GM18517 (cell line): ENCODE measurements at regions not wholly inside any gene's neighbourhood (a gene's known extent, or its start where the extent isn't known, plus 50 kb on each side); places are given as distances from the start of the nearest gene placed in this dataset.

Experiments
- ATAC-seq: cut with Tn5 transposase; IDR thresholded peaks from one replicate; pipeline ENCODE4 v1.9.1; 2021; ENCODE audit warnings: mild to moderate bottlenecking, moderate library complexity; ENCODE audit not compliant: unreplicated experiment

DNA sequence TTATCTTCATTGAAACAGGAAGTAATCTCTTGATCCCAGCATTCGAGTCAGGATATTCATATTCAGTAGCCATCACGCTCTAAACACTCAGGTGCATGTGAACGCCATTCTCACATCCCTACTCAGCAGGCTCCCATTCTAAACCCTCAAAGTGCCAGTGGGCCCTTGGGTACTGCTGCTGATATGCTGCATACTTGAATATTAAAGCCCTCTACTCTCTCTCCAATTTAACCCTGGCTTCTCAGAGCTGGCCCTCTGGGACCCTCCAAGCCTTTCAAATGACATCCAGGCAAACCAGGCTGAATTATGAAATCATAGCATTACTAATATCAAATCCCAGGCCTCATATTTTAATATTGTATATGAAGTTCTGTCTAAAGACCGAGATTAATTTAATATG is 468.2 kb downstream of the NUF2 start:
- ATAC-seq: no peak

DNA sequence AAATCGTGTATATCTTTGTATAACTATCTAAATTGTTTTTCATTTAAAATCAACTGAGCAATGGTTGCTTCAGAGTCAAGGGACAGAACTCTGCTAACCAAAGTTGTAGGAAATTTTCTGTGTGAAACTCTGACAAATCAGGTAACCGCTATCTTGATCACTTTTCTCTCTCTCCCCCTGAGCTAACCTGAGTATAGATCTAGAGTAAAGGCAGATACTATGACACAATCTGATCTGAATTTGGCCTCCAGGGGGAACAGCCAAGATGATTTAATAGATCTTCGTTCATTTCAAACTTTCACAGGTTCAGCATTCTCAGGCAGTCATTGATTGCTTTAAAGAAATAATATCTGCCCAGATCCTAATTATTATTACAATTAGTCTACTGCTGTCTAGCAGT is 472.8 kb downstream of the NUF2 start:
- ATAC-seq: no peak

DNA sequence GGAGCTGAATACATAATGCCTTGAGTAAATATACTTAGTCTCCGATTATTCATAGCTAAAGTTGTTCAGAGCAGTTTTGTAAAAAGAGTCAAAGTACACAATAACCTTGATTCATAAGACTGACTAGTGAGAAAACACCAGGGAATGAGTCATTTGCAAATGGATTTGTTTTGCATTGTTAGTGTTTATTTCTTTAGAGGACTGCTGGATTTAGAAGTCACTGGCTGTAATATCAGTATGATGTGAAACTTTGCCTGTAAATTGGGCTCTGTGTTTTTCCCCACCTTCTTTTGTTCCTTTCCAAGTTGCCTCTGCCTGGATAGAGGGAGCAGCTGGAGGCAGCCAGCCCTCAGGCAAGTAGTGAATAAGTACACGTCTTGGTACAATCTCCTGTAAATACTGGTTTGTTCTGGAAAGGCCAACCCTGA is 474.7 kb downstream of the NUF2 start:
- ATAC-seq: no peak

DNA sequence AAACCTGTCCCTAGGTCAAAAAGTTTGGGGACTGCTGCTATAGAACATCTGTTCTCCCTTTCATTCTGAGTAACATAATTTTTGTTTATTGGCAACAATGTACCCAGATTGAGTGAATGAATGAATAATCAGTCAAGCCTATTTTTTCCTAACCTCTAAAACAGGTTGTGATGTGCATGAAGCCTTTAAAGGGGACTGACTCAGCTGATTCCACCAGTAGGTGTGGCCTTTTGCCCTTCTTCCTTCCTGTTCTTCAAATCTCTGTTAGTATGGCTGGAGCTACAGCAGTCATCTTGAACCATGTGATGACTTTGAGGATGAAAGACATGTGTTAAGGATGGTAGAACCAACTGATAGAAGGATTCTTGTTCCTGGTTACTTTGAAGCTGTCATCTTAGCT is 476.1 kb downstream of the NUF2 start:
- ATAC-seq: no peak

DNA sequence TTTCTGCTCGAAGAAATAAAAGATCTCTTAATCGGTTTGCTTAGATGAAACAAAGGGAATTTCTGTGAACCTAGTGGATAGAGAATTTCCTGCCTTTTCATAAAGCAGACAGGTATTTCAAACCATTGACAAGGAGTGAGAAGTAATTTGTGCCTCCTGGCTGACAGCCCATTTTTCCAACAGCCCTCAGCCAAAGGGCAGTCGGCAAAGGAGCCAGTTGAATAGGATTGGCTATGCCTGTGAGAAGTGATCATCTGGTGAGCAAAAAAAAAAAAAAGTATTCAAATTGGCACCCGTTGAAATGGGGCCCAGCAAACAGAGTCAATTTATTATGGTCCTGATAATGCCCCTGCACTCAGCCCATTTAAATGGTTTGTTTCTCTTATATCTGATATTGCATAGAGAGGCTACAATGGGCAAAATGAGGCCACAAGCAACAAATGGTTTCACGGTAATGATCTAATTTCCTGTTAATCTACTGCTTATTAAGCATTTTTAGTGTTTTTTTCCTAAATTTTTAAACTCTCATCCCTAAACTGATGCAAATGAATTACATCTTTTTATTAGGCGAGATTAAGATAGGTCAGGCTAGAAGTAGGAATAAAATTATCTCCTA is 477.5 kb downstream of the NUF2 start:
- no peak for ATAC-seq

DNA sequence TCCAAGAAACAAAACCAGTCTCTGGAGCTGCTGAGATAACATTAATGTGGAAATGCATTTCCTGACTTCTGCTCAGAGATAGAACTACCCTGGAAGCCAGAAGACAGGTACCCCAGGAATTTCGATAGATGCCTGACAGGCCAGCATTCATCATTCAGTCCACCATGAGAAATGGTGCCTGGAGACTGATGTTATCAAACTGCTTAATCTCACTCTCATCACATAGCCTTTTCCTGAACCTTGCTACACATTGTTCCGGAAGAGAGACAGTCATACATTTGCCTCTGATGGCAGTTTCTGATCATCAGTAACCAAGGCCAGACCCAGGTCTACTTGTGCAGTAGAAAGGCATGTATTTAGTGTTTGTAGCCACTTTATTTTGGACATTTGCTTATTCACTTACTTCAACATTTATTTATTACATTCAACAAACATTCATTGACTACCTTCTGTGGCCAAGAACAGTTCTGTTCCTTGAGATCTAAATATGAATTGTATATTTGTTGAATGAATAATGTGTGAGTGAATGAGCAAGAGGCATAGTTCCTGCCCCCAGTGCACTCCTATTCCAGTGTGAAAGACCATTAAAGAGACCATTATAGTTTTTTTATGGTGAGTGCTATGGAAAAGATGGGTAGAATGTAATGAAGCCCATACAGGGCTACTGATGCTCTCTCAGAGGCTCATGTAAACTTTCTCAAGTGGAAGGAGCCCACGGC is 485.7 kb downstream of the NUF2 start:
- ATAC-seq: no peak

DNA sequence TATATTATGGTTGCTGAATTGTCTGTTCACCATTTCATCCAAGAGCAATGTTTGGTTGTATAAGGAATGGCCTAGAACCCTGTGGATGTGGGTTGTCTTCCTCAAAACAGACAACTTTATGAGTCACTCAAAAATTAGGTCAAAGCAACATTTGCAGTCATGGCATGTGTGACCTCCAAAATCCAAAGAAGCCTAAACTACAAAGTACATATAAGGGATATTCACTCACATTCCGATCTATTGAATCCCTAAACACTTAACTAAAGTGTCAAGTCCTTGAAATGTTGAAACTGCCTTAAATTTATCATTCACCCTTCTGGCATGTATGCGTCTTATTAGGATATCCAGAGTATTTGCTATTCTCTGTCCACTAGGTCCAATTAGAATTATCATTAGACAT is 491.5 kb downstream of the NUF2 start:
- ATAC-seq: no peak

DNA sequence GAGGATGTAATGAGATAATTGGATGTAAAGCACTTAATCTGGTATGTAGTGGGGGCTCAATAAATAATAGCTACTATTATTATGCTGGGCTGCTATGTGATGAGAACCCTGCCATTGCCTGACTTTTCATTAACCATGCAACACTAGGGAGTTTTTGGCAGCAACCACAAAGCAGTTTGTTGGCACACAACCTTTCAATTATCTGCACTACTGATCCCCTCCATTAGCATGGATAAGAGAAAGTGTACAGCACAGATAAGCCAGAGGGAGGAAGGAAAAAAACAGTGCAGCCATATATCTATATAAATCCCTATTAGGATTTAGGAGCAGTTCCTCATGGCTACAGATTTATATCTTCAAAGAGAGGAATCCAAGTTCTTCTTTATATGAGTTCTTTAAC is 498.5 kb downstream of the NUF2 start:
- no peak for ATAC-seq

DNA sequence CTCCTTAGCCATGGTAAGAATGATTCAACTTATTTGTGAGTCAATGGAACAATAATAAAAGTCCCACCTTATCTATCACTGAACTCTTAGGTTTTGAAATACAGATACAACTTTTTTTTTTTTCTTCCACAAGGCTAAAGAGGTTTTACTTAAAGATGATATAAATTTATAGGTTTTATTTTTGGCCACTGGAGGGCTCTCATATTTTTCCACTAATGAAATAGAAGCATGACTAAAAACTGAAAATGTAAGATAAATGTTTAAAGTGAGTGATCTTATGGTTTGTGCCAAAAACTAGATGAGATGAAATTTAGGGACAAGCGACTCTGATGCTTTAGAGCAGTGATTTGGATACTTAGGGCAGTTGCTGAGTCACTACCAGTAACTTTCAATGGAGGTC is 499.0 kb downstream of the NUF2 start:
- no peak for ATAC-seq

DNA sequence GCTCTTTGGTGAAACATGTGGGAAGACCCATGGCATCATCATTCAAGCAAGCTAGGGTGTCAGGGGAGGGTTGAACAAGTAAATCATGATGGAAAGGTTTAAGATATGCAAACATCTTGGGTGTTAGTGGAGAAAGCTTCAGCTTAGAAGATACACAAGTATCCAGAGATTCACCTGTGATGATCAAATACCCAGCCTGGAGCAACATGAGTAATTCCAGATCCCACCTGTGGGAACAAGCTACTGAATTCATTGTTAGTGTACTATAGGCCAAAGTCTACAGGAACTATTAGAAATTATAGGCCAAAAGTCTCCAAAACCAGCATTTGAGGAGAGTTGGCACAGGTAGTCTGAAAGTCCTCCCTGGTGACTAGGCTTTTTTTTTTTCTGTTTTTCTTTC is 499.9 kb downstream of the NUF2 start:
- no peak for ATAC-seq

DNA sequence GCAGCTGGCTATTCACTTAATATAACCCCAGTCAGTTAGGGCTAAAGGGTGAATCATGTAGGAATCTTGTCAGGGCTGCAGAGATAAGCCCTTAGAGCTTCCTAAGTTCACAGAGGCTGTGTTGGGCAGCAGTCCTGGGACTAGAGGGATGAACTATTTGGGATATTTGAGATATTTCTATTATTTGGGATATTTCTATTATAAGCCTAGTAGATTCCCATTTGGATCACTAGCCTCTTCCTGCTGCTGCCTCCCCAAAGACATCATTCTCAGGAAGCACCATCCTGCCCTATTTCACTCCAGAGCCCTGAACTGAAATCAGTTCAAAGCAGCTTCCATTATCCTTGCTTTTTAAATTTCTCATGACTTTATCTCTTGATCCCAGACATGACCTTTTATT is 501.3 kb downstream of the NUF2 start:
- no peak for ATAC-seq

DNA sequence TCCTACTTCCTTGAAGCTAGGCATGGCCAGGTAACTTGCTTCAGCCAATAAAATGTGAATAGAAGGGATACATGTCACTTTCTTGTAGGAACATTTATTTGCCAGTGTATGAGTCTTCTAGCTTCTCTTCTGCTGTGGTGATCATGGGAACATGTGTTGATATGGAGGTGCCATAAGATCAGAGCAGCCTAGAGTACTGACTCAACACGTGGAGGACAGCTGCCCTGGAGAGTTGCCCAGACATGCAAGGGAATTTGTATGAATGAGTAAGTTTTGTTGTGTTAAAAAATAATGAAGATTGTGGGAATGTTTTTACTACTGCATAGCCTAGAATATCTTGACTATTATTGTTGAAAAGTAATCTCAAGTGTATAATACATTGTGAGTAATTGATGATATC is 502.3 kb downstream of the NUF2 start:
- ATAC-seq: no peak

DNA sequence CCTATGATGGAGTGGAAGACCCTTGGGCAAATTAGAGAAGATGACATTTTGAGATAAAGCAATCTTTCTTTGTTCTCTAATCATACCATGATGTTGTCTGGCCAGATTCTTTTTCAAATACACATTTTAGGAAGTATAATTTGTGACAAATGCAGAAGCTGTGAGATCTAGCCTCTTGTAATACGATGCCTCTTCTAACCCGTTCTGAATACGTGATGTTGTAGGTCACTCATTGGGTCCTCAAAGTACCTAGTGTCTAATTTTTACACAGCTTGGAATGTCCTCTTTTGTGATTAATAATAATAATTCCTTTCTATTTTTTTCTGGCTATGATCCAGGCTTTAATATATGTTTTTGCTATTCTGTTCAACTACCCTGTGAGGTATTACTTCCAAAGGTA is 502.7 kb downstream of the NUF2 start:
- ATAC-seq: no peak

DNA sequence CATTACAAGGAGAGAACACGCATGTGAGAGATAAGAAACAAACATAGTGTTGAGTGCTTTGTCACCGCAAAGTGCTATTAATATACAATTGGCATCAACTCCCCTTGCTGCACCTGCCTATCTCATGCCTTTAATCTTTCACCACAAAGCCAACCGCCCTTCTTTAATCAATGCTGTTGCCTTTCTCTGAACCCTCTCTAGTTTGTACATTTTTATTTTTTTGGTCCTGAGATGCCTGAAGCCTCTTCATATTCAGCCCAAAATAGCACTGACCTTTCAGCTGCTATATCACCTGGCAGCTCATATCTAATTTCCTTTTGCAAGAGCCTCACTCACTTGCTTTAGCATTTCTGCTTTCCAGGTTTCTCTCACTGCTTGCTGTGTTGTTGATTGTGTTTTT is 504.7 kb downstream of the NUF2 start:
- ATAC-seq: no peak

DNA sequence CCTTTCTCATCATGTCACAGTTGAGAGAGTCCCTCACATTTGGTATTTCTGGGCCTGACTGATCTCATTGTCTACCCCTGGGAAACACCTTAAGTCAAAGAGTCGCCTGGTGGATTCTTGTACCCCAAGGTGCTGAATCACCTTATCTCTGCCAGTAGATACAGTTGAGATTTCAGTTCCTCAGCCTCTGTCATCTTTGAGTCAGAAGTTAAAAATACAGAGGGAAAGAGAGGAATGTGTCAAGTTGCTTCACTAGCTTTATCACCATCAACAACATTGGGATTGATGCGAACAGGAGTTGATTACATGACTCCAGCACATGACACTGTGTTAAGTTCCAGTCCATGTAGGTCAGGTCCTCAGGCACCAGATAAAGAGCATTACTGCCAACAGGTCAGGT is 513.0 kb downstream of the NUF2 start:
- no peak for ATAC-seq

DNA sequence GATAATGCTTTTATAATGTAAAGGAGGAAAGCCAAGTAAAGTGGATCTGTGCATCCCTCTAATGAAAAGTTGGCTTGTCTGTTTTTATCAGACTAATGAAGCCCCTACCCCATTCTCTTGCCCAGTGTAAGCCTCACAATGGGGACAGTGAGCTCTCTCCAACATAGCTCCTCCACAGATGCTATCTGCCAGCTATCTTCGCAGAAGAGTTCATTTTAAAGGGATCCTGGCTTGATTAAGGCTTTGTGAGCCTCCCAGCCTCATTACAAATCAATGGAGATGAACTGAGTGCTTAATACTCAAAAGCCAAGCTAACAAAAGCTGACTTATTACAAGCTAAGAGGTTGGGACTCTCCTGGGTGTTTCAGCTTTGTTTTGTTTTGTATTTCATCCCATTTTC is 514.7 kb downstream of the NUF2 start:
- ATAC-seq: no peak

DNA sequence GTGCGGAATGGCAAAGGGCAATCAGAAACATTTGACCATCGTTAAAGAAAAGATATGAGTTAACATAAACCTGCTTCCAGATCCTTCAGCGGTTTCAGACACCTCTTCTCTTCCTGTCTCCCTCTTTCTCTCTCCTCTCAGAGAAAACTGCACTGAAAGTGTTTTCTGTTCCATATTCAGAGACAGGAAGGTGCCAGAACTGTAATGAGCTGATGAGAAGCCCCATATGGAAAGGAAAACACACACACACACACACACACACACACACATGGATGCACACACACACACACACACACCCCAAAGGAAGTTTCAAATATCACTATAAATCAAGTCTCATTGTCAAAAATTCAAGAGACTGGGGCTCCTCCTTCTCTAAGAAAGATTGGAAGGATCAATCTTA is 515.5 kb downstream of the NUF2 start:
- no peak for ATAC-seq

DNA sequence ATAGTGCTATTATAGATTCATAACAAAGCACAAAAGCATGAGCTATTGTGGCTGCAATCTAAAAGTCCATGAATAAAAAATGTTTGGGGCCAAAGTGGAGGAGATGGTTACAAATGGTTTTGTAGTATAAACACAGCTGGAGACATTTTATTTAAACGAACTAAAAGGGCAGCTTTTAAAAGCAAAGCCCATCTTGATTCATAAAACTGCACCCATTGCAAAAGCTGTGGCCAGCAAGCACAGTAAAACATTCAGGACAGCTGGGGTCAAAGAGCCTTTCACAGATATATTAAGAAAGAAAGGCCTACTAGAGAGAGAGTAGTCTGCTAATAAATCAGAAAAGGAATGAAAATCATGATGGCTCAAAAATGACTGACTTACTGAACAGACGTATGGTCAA is 520.8 kb downstream of the NUF2 start:
- ATAC-seq: no peak

DNA sequence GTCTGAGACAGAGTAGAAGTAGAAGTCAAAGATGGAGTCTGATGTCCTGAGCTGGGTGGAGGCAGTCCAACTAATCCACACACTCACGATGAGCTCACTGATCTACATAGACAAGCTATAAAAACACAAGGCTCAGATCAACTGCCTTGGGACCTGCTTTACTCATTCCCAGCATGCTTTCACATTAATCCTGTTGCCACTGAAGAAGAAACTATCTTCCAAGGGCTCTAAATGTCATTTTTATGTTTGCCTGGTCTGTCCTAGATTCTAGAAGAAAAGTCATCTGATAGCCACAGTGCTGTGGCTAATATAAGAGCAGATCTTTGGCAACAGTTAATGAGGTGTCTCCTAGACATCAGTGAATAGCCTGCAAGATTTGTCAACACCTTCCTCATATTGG is 522.7 kb downstream of the NUF2 start:
- no peak for ATAC-seq

DNA sequence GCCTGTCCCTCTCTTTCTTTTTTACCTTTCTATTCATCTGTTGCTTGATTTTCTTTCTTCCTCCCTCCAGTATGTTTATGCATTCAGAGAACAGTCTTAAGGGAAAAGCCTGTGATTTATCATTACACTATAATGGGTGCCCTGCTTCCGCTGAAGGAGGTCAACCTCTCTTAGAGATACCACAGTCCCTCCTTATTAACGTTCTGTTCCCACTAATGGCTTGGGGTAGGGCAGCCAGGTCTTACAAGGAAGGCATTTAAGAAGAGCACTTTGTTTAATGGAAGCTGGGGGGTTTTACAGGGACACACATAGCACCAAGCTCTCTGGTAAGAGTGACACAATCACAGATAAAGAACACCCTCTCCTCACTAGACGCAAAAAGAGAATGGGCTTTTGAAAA is 523.5 kb downstream of the NUF2 start:
- ATAC-seq: no peak

DNA sequence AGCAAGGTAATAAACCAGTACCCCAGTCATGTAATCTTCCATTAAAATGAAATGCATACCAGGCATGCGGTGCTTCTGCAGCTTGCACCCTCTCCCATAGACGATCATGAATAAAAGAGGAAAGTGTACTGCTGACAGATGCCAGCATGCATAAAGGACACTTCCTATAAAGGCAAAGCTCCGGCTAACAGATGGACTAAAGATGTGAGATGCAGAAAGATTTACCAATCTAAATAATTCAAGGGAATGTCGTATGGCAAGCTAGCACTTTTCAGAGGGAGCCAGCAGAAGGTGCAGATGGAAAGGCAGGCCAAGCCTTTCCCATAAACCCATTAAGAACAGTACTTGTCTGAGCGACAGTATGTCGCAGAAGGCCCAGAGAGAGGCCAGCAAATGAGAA is 542.0 kb downstream of the NUF2 start:
- no peak for ATAC-seq

DNA sequence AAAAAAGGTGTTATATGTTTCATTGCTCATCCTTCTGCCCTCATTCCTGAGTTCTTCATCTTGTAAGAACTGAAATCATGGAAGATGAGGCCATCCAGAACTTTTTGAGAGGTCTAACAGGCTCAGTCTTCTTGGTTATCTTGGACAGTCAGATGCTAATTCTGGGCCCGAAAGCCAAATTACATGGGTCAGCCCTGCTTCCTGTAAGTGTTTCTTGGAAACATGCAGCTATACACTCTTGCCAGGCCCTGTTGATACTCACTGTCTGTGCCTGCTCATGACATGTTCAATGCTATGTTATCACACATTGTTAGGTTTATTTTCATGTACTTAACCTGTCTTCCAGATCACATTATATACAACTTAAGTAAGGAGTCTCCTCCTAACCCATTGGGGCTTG is 542.5 kb downstream of the NUF2 start:
- ATAC-seq: no peak

DNA sequence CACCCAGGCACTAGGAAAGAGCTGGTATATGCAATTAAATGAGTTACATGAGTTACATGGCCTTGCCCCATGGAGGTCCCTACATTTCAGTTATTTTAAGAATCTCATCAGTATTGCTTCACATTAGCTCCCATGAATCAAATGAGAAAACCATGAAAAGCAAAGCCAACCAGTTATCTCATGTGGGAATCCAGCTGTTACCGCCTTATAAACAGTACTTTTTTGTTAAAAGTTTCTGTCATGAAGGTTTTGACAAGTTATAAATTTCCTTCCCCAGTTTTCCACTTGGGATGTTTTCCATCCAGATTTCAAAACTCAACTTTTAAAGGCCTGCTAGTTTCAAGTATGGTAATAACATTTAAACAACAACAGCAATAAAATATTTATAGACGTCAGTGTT is 544.8 kb downstream of the NUF2 start:
- no peak for ATAC-seq
